GM18502 (cell line): ENCODE measurements at regions not wholly inside any gene's neighbourhood (a gene's known extent, or its start where the extent isn't known, plus 50 kb on each side); places are given as distances from the start of the nearest gene placed in this dataset.
"Not testable (repeated sequence)": the region's sequence is repeated elsewhere in the genome, so short reads cannot be mapped to it uniquely, and the experiment has no call there.

Experiments used
- ATAC-seq: cut with Tn5 transposase; IDR thresholded peaks from one replicate; pipeline ENCODE4 v1.9.1; 2021; ENCODE audit warnings: mild to moderate bottlenecking; ENCODE audit not compliant: unreplicated experiment, poor library complexity

DNA sequence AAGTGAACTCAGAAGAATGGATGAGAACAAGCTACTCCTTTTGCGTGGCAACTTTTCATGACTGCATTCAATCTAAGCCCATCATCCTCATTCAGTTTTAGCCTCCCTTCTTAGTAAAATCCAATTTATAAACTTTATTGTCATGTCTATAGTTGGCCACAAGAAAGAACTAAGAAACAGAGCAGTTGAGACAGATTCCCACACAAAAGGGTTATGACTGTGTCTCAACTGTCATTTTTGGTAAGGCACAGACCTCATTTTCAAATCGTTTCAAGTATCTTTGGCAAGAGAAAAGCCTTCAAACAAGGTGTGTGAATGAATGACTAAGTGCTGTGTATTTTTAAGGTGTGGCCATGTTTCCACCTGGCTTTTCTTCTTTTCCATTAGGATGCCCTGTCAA, 84.2 kb upstream of the CREB5 start:
- no peak for ATAC-seq

DNA sequence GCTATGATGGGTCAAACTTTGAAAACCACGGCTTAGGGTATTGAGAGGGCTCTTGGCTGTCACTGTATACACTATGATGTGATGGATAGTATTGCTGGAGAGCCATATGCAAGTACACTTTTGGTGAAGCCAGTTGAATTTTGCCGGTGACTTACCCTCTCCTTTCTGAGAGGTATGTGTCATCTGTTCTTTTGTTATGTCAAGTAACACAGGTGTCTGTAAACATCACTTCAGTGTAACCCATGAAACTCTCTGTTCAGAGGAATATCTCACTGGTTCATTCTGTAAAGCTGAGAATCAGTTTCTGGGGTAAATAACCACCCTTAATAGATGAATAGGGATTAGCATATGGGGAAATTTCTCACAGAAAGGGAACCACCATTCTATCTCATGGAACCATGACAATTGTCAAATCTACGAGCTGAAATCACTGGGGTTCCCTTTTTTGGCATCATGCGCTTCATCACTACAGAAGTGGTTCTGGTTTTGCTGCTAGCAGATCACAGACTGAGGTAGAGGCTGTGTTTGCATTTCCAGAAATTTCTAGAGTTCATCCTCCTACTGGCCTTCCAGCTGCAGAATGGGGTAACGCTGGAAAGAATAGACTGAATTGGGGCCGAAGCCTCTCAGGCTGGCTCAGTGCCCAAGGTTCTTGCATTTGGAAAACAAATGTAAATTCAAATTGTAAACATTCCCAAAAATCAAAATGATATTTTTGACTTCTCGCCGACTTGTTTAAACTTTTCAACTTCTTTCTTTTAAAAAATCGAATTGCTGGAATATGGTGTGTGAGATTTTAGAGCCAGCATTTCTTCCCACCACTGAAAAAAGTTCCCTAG, 83.3 kb upstream of the CREB5 start:
- ATAC-seq: no peak

DNA sequence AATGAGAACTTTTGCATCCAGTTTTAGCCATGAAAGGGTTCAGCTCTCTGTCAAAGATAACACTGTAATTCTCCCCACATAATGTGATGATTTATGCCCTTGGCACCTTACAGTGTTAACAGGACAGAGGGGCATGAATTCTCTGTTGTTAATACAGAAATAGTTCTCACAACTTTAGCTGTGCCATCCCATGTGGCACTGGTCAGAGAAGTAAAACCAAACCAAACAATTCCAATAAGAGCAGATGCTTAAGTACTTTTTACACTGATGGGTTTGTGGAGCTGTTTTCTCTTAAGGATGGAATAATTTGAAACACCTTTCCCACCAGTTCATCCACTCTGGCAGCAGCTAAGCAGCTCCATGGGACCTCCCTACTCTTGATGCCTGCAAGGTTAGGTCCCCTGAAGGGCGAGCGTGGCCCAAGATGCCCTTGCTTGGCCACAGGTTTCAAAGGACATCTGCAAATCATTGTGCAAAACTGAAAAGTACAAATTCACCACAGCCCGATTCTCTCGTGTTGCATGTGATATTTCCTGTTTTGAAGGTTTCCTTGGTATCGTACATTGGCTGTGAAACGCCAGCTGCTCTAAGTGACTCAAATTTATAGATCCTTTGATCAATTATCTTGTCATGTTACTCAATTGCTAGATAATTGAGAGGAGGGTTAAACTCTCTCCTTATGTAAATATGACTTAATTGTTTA, 82.5 kb upstream of the CREB5 start:
- ATAC-seq: no peak

- no peak for ATAC-seq
Measured at GRCh38 chr7:28330384-28331070, 81.8 kb upstream of the CREB5 start.

GRCh38 chr7:28332046-28332445, 80.3 kb upstream of the CREB5 start:
- ATAC-seq: no peak

DNA sequence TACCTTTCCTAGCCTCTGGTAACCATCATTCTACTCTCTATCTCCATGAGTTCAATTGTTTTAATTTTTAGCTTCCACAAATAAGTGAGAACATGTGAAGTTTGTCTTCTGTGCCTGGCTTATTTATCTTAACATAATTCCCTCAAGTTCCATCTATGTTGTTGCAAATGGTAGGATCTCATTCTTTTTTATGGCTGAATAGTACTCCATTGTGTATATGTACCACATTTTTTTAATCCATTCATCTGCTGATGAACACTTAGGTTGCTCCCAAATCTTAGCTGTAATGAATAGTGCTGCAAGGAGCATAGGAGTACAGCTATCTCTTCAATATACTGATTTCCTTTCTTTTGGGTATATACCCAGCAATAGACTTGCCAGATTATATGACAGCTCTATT, 78.8 kb upstream of the CREB5 start:
- not testable (repeated sequence) for ATAC-seq

DNA sequence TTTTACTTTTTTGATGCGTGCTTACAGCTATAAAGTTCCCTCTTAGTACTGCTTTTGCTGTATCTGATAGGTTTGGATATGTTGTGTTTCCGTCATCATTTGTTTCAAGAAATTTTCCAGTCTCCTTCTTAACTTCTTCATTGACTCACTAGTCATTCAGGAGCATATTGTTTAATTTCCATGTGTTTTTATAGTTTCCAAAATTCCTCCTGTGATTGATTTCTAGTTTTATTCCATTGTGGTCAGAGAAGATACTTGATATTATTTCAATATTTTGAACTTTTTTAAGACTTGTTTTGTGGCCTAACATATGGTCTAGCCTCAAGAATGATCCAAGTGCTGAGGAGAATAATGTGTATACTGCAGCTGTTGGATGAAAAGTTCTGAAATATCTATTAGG, 75.5 kb upstream of the CREB5 start:
- ATAC-seq: no peak

- no peak for ATAC-seq
Measured at GRCh38 chr7:28338041-28338440, 74.3 kb upstream of the CREB5 start.

- no peak for ATAC-seq
Measured at GRCh38 chr7:28343462-28343861, 68.9 kb upstream of the CREB5 start.

DNA sequence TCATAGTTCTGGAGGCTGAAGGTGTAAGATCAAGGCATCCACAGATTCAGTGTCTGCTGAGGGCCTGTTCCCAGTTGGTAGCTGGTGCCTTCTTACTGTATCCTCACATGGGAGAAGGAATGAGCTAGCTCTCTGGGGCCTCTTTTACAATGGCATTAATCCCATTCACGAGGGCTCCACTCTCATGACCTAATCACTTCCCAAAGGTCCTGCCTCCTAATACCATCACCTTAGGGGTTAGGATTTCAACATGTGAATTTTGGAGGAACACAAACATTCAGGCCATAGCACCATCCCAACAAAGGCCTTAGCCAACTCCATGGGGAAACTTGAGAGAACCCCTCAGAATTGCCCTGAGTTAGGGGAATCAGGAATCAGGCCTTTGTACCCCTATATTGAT, 66.1 kb upstream of the CREB5 start:
- ATAC-seq: no peak

DNA sequence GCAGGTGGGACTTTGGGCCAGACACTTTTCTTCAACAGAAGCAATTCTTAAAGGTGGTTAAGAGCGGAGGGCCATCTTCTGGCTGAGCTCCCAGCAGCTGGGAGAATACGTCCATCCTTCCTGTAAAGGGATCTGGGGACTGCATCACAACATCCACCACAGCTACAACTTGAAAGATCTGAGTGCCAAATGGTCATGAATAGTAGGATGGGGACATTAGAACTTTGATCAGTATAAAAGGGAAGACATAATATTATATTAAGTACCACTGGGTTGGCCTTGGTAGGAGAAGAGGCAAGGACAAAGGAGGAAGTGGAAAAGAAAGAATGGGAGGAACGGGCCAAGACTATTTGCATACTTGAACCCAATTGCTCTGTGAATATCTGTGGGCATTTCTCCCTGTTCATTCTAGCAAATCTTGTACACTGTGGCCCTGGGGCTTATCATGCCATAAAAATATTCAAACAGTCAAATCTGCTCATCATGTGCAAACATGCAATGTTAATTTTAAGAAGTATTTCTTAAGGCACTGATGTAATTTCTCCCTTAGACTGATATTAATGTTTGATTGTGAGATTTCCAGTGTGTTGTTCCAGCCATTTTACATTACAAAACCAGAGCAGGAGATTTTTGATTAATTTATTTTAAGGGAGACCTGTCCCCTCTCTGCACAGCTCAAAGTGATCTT, 65.5 kb upstream of the CREB5 start:
- no peak for ATAC-seq

DNA sequence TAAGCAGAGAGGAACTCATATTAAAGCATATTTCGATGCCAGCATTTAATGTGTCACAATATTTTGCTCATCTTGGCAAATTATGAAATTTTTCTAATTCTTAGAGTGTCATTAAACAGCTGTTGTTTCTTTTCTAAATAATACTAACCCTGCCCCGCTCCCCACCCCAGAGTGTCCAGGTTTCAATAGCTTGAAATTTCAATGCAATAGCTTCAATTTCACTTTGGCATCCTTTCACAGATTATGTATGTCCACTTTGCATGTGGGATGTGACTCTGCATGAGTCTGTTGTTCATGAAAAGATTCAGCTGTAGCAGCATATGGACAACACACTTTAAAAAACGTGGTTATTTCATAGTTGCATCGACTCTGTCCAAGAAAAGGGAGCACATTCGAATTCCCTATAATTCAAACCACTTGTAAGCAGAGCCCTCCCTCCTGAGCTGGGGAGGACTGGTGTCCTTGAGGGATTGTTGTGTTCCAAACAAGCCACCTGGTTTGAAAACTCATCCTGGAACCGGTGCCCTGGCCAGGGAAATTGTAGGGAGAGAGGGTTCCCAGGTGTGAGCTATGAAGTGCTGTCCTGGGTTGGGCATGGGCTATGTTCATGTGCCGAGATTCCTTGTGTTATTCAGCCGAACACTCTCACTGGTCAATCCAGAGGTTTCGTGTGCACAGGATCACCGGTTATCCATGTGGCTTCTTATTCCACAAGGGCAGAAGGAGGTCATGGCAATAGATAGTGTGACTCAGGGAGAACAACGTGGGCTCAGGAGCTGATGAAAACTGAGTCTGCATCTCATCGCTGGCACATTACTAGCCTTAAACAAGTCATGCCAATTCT, 64.6 kb upstream of the CREB5 start:
- ATAC-seq: no peak

GRCh38 chr7:28348636-28349035, 63.7 kb upstream of the CREB5 start:
- no peak for ATAC-seq

- ATAC-seq: no peak
Measured at GRCh38 chr7:28349637-28350036, 62.7 kb upstream of the CREB5 start.

DNA sequence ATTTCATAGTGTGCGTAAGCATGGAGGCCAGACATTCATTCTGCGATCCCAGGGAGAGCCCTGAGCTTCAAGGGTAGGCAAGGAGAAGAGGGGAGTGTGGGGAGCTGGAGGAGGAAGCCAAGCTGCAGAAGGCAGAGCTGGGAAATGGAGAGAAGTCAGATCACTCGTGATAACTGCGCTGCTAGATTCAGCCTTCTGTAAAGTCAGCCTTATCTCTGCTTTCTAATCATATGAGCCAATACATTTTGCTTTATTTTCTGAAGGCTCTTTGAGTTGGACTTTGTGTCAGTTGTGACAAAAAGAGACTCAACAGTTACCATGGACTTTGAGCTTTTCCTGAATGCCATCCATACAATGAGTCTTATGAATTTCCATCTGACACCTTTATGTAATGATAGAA, 61.7 kb upstream of the CREB5 start:
- no peak for ATAC-seq

GRCh38 chr7:28351450-28351849, 60.9 kb upstream of the CREB5 start:
- no peak for ATAC-seq

DNA sequence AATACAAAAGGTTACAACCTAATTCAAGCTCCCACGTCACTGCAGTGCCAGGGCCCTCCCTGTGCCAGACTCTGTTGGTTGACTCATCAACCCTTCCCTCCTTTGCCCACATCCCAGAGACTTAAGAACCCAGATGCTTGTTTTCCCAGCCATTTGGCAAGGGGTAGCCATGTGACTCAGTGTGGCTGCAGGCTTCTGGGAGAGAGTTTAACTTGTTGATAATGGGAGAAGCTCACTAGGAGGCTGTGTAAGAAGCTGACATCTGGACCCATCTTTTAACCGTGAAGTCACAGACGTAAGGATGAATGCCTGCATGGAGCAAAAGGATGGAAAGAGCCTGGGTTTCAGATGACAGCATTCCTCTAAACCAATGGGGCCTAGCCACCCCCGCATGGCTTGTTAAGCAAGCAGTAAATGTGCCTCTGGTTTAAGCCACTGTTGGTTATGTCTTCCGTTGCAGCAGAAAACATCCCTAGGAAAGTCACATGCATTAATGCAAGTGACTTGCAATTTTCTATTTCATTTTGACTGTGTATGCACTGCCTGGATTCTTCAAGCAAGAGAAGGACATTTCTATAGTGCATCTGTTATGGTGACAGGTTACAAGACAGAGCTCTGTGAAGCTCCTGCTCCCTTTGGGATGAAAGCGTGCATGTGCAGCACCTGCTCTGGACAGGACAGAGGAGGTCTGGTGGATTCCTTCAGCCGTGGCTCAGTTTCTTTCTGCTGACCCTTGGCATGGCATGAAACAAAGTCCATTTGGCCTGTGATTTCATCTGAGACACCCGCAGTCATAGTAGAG, 57.5 kb upstream of the CREB5 start:
- no peak for ATAC-seq

GRCh38 chr7:28355635-28356319, 56.5 kb upstream of the CREB5 start:
- no peak for ATAC-seq

- no peak for ATAC-seq
Measured at GRCh38 chr7:28356619-28357018, 55.7 kb upstream of the CREB5 start.
